HG03135 (cell line): ENCODE measurements at regions not wholly inside any gene's neighbourhood (a gene's known extent, or its start where the extent isn't known, plus 50 kb on each side); places are given as distances from the start of the nearest gene placed in this dataset.

Experiments
- ATAC-seq: cut with Tn5 transposase; IDR thresholded peaks from one replicate; pipeline ENCODE4 v1.9.1; 2021; ENCODE audit warnings: mild to moderate bottlenecking, moderate library complexity; ENCODE audit not compliant: unreplicated experiment

DNA sequence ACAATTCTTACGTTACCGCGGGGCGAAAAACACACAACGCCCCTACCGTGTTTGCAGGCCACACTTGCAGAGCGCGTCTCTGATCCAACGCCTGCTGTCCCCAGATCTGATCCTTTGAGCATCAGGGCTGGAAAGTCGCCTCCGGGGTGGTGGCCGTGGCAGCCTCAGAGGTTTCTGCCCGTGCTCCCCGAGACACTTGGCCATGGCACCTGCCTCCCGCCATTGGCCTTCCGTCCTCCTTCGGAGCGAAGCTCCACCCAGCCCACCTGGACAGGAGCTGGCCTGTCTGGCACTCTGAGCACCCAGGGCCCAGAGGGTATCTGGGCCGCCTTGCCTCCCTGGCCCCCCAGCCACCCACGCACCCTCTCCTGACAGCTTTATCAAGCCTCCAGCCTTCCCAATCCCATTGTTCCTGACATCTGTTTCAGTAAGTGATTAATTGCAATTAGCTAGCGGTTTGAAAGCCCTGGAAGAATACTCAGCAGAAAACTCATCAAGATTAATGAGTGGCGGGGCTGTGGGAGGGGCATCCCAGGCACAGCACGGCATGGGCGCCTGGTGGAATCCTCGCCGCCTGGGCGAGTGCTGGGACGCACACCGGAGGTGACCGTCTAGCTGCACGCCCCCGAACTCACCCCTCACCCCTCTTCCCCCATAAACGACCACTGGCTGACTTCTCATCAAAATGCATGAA is 181.5 kb upstream of the GSE1 start:
- ATAC-seq, result no peak

DNA sequence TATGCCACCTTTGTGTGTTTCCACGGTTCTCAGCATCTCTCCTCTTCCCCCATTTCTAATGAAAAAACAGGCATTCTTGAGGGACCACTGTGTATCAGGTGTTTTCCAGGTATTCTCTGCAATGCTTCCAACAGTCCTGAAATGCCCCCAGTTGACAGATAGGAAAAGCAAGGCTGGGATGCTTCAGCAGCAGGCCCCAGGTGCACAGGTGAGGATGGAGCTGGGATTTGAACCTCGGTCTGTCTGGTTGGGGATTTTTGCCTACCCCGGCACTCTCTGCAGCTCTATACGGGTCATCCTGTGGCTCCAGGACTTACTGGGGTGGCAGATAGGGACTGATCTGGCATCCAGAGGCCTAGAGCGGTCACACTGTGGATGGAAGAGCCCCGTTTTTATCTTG is 180.5 kb upstream of the GSE1 start:
- ATAC-seq, result no peak

DNA sequence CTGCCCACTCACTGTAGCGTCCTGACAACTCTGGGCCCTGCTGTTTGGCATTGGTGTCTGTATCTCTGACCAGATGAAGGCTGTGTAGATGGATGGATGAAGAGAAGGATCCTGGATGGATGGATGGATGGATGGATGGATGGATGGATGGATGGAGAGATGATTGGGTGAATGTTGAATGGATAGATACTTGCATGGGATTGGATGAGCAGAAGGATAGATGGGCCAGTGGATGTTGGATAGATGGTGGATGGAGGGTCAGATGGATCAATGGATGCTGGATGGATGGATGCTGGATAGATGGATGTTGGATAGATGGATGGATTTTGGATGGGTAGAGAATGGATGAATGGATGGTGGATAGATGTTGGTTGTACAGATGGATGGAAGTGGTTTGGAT is 179.6 kb upstream of the GSE1 start:
- ATAC-seq, result no peak

DNA sequence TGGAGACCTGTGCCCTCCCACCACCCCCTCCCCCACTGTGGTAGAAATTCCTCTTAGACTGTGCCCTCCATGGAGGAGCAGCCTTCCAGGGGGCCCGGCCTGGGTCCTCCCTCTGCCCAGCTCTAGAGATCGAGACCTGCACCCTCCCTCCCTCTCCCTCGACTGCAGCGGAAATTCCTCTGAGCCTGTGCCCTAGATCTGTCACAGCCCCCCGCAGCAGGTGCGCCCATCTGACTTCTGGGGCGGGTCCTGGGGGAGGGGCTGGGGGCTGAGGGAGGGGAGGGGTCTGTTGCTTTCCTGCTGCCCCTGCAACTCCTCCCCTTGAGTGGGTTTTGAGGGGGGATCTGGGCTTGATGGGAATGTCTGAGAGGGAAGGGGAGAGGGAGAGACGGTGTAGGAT is 177.8 kb upstream of the GSE1 start:
- no peak for ATAC-seq

DNA sequence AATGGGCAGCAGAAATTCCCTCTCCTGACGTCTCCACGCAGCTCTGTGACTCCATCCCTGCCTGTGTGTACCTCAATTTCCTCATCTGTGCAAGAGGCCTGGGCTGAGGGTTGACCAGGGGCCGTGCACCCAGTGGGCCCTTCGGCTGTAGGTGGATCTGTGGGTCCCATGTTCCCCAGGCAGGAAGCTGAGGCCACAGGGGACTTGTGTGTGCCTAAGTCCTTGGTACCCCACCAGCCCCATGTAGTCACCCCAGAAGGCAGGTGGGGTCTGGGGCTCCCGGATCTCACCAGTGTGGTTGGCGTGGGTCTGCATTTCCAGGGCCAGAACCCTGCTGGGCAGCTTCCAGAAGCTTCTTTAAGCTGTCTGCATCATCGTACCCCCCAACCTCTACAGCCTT is 177.4 kb upstream of the GSE1 start:
- ATAC-seq, result no peak

DNA sequence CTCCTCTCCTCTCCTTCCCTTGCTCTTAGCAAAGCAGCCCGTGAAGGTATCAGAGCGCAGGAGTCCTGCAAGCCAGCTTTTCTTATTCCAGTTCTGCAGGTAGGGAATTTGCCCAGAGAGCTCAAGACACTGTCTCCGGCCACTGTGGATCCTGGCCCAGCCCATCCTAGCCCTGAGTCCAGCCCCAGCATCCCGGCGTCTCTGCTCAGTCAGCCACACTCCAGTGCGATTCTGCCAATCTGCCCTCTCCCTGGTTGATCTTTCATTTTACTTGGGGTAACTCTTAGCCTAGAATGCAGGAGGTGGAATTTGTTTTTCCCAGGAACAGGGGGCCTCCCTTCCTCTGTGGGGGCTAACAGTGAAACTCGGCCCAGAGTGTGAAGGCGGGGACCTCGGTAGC is 176.9 kb upstream of the GSE1 start:
- no peak for ATAC-seq

DNA sequence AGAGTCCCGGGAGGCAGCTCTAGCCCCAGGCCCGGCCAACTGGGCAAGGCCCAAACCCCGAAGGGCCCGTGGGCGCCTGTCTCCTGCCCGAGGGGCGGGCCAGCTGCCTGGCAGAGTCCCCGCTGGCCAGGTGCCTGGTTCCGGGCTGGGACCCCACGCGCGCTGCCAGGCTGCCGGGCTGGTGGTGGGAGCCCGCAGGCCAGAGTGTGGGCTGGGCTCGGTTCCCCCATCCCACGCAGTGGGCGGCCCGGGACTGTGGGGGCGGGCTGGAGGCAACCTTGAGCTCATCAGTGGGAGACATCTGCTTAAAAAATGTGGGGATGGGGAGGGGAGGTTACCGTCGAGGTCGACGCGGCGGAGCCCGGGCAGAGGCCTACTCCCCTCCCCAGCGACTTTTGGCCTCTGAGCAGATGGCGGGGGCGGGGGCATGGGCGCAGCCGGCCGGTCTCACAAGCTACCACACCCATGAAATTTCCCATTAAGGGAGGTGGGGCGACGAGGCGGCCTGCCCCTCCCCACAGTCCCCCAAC is 176.4 kb upstream of the GSE1 start:
- ATAC-seq, result no peak

DNA sequence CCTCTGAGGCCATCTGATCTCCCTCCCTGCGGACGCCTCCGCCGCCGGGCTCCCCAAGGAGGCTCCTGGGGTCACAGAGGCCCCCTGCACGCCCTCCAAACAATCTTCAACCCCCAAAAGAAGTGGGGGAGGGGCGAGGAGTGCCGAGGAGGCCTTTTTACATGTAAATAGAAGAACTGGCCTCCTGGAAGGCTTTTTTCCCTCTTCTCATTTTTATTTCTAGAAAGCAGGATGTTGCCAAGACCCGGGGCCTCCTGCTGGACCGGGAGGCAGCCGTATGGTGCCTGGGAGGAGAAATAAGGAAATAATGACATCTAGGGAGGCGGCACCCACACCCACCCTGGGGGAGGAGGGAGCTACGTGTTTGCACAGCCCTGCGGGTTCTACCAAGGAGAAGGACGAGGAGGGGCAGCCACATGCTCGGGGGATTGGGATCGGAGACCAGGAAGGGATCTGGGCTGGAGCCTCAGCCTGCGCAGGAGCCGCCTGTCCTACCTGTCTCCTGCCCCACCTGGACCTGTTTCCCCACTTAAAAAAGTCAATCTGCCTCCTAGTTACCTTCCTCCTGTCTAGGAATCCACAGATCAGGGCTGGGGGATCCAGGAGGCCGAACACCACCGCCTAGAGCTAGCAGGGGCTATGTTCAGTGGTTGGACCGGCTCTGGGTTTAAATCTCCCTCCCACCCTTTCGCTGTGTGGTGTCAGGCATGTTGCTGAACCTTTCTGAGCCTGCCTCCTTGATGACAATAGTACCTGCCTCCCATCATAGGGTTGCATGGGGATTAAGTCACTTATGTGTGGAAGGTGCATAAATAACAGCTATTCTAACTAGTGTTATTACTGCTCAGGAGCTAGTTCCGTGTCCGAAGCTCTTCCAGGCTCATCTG is 175.7 kb upstream of the GSE1 start:
- no peak for ATAC-seq

DNA sequence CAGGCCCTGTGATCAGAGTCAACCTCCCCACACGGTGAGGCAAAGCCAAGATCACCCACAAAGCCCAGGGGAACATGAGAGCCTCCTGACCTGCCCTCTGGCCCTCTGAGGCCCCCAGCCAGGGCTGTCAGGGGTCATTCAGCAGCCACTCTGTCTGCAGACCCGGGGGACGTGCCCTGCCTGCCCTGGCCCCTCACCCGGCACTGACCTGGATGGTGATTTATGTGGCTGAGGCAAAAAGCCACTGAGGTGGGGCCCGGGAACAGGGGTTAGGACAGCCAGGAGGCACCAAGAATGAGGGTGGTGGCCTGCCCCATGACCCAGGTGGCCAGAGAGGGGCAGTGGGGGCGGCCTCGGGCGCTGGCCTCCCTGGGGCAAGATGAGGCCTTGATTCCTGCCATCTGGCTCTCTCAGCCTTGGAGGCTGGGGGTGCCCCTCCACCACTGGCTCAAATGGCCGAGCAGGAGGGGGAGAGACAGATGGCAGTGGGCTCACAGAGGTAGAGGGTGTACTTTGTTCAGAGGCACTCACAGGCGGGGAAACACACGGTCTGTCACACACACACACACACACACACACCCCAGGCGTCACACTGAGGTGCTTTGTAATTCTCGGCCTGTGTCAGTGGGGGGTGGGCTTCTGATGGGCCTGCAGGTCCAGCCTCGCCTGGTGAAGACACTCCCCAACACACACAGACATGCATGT is 174.0 kb upstream of the GSE1 start:
- ATAC-seq, result no peak

DNA sequence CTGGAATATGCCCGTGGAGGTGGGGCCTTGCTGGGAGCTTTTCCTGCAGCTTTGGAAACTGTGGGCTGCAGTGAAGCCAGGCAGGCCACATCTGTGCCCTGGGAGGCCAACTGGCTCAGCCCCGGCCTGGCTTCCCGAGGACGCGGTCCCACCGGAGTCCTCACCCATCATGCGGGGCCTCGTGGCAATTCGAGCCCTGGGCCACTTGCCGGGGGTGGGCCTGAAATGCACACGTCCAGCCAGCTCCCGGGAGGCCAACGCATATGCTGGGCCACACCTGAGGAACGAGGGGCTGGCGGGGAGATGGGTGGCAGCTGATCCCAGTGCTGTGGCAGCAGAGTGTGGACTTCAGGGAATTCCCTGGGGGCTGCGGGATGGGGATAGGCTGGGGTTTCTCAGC is 172.4 kb upstream of the GSE1 start:
- ATAC-seq, result no peak

DNA sequence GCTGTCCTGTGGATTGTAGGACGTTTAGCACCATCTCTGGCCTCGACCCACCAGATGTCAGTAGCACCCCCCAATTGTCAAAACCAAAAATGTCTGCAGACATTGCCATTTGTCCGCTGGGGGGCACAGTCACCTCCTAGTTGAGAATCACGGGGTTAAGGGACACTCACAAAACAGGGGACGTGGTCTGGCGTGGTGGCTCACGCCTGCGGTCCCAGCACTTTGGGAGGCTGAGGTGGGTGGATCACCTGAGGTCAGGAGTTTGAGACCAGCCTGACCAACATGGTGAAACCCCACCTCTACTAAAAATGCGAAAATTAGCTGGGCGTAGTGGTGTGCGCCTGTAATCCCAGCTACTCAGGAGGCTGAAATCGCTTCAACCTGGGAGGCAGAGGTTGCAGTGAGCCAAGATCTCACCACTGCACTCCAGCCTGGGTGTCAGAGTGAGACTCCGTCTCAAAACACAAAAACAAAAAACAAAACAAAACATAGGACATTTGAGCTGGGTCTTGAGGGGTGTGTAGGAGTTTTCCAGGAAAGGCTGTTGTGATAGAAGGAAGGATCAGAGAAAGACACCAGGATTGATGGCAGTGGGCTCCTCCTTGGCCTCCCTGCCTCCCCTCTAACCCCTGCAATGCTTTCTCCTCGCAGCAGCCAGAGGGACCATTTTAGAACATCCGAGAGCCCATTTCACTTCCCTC is 171.8 kb upstream of the GSE1 start:
- ATAC-seq, result no peak

DNA sequence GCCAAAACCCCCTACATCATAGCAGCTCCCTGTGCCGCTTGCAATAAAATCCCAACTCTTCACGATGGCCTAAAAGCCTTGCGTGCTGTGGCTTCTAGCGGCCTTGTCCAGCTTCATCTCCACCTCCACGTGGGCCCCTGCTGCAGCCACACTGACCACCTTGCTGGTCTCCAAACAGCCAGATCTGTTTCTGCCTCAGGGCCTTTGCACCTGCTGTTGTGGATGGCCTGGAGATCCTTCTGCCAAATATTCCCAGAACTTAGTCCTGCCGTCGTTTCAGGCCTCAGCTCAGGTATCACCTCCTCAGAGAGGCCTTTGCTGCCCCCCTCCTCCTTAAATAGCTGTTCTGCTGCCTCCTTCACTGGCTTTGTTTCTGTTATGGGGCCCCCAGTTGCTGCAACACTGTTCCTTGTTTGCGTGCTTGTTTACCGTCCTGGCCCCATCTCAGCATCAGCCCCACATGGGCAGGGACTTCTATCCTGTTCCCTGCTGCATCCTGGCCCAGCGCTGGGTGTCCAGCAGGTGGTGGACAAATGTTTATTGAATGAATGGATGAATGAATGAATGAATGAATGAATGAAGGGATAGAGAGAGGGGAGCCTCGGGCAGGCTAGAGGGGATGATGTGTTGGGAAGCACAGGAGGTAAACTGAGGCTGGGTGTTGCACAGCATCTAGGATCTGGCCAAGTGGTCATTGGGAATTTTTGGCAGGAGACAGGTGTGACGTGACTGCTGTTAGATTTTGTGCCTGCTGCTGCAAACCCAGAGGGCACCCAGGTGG is 171.0 kb upstream of the GSE1 start:
- ATAC-seq, result no peak

DNA sequence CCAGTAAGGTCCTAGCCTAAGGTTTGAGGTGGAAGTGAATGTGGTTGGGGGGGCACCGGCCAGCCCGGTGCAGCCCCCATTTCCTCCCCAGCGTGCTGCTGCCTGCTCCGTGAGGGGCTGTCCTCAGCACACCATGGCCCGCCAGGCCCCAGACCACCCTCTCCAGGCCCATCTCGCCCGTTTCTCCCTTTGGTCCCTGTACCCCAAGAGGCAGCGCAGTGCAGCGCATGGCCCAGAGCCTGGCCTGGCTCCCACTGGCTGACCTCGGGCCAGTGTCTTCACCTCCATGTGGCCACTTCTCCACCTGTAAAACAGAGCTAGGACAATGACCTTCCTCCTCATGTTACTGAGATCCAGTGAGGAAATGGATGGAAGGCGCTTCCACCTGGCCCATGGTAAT is 170.0 kb upstream of the GSE1 start:
- no peak for ATAC-seq

DNA sequence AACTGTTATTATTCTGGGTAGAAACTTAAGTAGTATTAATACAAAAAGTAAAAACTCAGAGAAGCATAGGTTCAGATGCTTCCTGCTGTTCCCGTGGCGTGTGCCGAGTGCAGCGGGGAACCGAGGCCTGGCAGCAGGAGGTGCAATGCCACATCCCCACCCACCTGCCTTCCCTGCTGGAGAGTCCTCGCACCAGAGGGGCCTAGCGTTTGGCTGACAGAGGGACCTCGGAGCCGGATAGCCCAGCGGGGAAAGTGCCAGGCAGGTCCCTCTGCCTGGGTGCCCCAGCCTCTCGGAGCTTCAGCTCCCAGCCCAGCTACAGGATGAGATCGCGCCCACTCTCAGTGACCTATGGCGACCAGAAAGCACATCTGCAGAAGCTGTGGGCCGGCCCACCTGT is 169.6 kb upstream of the GSE1 start:
- no peak for ATAC-seq

DNA sequence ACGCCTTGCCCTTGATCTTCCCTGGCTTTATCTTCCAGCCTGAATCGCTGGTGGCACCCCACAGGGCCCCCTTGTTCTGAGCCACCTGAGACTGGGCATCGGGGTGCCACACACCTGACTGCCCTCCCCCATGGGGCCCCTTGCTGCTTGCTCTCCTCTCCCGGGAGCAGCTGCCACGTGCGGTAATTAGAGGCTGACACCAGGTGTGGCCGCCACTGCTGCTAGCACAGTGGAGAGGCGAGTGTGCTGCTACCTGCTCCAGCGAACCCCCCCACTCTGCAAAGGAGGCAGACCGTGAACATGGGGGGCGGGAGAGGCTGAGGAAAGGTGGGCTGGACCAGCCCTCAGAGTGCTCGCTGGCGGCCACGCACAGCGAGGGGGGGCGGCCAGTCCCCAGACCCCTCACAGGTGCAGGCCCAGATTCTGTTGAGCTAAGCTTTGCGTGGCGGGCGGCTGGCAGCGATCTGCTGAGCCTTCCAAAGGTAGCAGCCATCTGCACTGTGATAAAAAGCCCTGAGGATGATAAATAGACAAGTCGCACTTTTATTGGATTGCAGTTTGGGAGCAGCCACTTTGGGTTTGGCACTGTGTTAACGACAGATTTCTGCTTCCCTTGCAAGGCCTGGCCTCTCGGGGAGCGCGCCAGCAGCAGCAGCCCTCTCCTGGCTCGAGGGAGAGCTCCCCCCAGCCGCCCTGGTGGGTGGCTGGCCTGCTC is 167.9 kb upstream of the GSE1 start:
- ATAC-seq, result no peak

DNA sequence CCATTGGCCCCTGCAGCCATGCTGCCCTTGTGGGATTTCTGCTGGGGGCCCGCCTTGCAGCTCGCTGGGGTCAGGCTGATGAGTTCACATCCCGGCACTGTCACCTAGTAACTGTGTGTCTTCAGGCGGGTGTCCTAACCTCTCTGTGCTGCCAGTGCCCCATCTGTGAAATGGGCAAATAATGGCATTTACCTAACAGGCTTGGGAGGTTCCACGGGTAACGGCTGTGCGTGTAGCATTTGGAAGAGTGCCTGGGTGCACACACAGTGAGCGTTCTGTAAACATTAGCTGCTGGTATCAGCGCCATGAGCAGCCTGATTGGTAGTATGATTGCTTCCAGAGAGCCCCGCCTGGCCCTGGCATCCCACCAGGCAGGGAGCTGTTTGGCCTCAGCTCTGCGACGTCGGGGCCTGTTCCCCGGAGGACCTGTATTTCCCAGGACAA is 167.3 kb upstream of the GSE1 start:
- no peak for ATAC-seq

DNA sequence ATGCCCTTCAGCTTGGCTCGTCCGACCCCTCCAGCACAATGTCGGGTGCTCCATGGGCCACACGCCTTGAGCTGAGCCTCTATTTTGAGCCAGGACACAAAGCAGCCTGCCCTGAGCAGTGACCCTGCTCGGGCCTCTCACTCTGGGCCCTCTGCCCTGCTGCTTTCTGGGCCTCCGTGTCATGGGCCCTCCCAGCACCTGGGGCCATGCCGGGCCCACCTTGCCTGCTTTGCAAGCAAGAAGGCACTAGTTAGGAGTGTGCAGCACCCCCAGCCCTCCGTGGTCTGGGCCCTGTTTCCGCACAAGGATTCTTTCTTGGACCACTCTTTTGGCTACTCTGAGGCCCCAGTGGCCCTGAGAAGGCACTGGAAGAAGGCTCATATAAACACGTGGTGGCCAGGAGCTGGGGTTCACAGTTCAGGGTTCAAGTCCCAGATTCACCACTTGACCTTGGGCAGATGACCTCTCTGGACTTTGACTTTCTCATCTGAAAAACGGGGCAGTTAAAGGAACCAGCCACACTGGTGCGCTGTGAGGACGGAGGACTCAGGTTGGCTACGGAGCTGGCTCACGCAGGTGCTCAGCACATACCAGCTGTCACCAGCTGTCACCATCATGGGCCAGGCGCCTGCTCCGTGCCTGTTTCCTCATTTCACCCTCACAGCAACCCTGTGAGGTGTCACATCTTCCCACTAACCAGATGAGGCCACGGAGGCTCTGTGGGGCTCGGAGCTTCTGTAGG is 166.0 kb upstream of the GSE1 start:
- no peak for ATAC-seq

DNA sequence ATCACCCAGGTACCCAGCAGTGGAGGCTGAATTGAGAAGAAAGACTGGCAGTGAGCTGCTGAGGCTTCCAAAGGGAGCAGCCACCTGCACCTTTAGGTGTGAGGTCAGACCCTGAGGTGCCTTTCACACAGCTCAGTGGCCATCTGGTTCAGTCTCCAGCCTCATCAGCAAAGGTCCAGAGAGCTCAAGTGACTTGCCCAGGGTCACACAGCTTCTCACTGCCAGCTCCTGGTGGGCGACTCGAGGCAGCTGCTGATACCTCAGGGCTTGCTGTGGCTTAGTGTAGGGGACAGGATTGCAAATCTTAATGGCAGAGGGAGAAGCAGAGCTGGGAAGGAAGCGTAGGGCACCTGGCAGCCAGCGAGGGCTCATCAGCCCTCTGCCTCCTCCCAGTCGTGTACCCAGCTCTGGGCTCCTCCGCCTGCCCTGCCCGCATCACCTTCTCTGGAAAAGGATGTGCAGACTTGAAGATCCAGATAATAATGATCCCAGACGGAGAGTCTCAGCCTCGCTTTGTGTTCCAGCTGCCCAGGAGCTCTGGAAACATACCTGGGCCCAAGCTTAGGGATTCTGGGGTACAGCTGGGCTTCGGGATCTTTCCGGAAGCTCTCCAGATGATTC is 165.3 kb upstream of the GSE1 start:
- ATAC-seq, result no peak
